Left lung (tissue), 4 donors: ENCODE measurements at regions not wholly inside any gene's neighbourhood (a gene's known extent, or its start where the extent isn't known, plus 50 kb on each side); places are given as distances from the start of the nearest gene placed in this dataset.
"Not testable (repeated sequence)": the region's sequence is repeated elsewhere in the genome, so short reads cannot be mapped to it uniquely, and the experiment has no call there.

Experiments
- ATAC-seq: fragments of 200-7000 bp; cut with Tn5 transposase; one replicate; pipeline ENCODE4 v1.9.1; 2020; ENCODE audit warnings: moderate library complexity
- DNase-seq, 4 donors: peaks; one replicate each; pipeline ENCODE4 v3.0.0-alpha.2; 2013 to 2020
- H3K27ac ChIP-seq, 2 donors: fragments of 200-600 bp; sonication (generic) in 1 of 2; one replicate each; pipeline versions ENCODE4 v1.5.0 to v1.8.0; 2020 to 2021
- H3K27me3 ChIP-seq, 2 donors: fragments of 200-600 bp; sonication (generic) in 1 of 2; one replicate each; pipeline versions ENCODE4 v1.5.0 to v1.8.0; 2020 to 2021
- H3K36me3 ChIP-seq, 2 donors: fragments of 200-600 bp; sonication (generic) in 1 of 2; one replicate each; pipeline versions ENCODE4 v1.5.0 to v1.8.0; 2020 to 2021
- H3K4me1 ChIP-seq, 2 donors: fragments of 200-600 bp; one replicate each; pipeline ENCODE4 v1.8.0; 2021
- H3K4me3 ChIP-seq, 2 donors: fragments of 200-600 bp; sonication (generic) in 1 of 2; one replicate each; pipeline versions ENCODE4 v1.5.0 to v1.8.0; 2020 to 2021; ENCODE audit warnings: mild to moderate bottlenecking in 1 of 2
- H3K9me3 ChIP-seq, 2 donors: fragments of 200-600 bp; sonication (generic) in 1 of 2; one replicate each; pipeline versions ENCODE4 v1.5.0 to v1.8.0; 2020 to 2021
- intact Hi-C, 2 donors: fragments of 100-400 bp; cut with DNase I; formaldehyde crosslinking; loops; one replicate each; pipeline versions ENCODE4 v1.11.2 to v1.14.2; 2022
- TF ChIP-seq, protein P1 (sequence below), 2 donors: fragments of 200-600 bp; sonication (generic) in 1 of 2; IDR thresholded peaks; one replicate each; pipeline versions ENCODE4 v1.5.0 to v1.8.0; 2021; ENCODE audit warnings: antibody characterized with exemption in 2 of 2
- donor health status: DM: no; HTN: yes; CAD: no.
- donor health status: DM: no; HTN: no; CAD: no.

DNA sequence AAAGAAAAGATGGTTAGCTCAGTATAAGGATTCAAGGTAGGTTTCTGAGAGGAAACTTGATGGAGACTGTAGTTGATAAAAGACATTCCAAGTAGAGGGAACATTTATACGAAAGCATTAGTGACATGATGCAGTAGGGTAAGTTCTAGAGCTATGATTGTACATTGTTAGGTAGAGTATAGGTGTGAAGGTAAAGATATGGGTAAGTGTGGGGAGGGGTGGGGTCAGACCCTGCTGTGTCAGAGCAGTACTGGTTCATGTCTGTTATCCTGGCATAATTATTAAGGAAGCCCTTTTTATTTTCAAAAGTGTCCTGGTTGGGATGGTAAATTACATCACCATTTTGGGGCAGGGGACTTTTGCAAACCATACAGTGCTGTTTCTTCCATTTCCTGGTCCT is 635.8 kb downstream of the COL12A1 start:
- TF ChIP-seq, protein P1, sequence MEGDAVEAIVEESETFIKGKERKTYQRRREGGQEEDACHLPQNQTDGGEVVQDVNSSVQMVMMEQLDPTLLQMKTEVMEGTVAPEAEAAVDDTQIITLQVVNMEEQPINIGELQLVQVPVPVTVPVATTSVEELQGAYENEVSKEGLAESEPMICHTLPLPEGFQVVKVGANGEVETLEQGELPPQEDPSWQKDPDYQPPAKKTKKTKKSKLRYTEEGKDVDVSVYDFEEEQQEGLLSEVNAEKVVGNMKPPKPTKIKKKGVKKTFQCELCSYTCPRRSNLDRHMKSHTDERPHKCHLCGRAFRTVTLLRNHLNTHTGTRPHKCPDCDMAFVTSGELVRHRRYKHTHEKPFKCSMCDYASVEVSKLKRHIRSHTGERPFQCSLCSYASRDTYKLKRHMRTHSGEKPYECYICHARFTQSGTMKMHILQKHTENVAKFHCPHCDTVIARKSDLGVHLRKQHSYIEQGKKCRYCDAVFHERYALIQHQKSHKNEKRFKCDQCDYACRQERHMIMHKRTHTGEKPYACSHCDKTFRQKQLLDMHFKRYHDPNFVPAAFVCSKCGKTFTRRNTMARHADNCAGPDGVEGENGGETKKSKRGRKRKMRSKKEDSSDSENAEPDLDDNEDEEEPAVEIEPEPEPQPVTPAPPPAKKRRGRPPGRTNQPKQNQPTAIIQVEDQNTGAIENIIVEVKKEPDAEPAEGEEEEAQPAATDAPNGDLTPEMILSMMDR (IDR thresholded peaks at IDR 0.05), result no peak
- Histone ChIP-seq H3K9me3 (no peaks in the 10 kb centered on the region), H3K4me1 (no peaks in the 10 kb centered on the region), H3K27ac (no peak overlapping the region), H3K36me3 (no peaks in the 10 kb centered on the region), H3K4me3 (no peak overlapping the region), H3K27me3 (no peaks in the 10 kb centered on the region)
- intact Hi-C loops, result no loop called here
- ATAC-seq (no peak), DNase-seq (no peak)

DNA sequence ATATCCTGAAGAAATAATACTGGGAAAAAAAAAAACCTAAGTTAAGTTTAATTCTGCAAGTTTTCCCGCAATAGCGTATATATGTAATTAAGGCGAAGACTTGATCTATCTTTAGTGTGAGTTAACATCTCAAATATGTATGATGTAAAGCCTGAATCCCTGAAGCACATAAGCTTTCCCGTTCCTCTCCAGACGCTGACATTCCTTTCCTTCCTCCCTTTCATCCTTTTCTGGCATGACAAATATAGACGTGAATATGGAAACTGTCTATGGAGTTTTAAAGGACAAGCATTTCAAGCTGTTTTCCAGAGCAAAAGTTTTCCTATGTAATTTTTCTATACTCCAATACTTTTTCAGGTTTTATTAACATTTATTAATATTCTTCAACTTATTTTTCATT is 637.0 kb downstream of the COL12A1 start:
- H3K27ac ChIP-seq, result no peak overlapping the region
- no peaks in the 10 kb centered on the region for H3K9me3 ChIP-seq
- DNase-seq (no peak), ATAC-seq (no peak)
- no peaks in the 10 kb centered on the region for H3K27me3 ChIP-seq
- intact Hi-C loops, result no loop called here
- no peaks in the 10 kb centered on the region for H3K36me3 ChIP-seq
- TF ChIP-seq, protein P1 (IDR thresholded peaks at IDR 0.05), result no peak
- H3K4me3 ChIP-seq, result no peak overlapping the region
- no peaks in the 10 kb centered on the region for H3K4me1 ChIP-seq

DNA sequence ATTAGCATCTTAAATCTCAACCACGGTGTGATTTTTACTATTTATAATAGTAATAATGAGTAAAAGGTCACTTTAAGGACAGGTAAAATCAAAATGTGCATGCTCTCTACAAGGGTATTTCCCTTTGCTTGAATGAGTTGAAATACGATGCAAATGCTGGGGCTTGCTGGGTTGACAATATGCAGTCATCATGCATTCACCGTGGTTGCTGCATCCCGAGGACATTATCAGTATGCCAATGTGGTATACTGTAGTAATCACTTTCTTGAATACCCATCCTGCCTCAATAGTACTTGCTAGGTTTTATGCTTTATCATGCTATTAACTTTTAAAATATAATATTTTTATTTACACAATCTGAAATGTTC is 637.9 kb downstream of the COL12A1 start:
- H3K27ac ChIP-seq, DNase-seq, ATAC-seq, H3K4me3 ChIP-seq, H3K36me3 ChIP-seq, H3K9me3 ChIP-seq, intact Hi-C loops, H3K27me3 ChIP-seq, H3K4me1 ChIP-seq: not testable (repeated sequence)

DNA sequence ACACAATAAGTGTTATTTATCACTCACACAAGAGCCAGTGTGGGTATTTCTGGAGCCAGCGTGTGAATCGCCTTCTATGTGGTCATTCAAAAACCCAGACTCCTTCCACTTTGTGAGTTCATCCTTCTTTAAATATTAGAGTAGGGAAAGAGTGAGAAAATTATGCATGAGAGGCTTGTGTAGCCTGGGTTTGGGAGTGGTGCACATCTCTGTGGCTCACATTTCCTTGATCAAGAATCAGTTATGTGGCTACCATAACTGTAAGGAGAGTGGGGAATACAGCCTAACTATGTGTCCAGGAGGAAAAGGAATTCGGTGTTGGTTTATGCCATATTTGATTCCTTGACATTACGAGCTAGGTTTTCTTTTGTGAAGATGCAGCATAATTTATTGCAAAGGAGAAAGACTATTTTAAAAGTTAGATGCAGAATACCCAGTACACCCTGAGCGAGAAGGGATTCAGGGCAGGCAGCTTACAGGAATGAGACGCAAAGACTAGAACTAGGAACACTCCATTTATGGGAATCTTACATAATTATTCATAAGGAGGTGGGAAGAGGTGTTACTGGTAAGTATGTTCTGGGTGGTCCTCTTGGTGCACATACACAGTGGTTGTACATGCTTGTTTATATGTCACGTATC is 638.5 kb downstream of the COL12A1 start:
- no peak for ATAC-seq

DNA sequence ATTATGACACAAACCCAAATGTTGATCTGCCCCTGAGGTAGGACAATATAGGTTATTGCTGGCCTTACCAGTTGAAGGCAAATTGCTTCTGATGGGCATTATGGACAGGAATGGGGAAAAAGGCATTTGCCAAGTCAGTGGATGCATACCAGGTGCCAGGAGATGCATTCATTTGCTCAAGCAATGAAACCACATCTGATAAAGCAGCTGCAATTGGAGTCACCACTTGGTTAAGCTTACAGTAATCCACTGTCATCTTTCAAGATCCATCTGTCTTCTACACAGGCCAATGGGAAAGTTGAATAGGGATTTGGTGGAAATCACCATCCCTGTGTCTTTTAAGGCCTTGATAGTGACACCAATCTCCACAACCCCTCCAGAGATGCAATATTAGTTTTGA is 648.6 kb downstream of the COL12A1 start:
- DNase-seq (no peak), ATAC-seq (no peak)
- intact Hi-C loops, result no loop called here
- H3K4me1 ChIP-seq, result no peaks in the 10 kb centered on the region
- TF ChIP-seq, protein P1 (IDR thresholded peaks at IDR 0.05), result no peak
- H3K4me3 ChIP-seq, result no peak overlapping the region
- no peak overlapping the region for H3K27ac ChIP-seq
- H3K27me3 ChIP-seq, result no peaks in the 10 kb centered on the region
- peaks cover 0 to 5% of the 10 kb centered on the region in 2 donors for H3K9me3 ChIP-seq
- no peaks in the 10 kb centered on the region for H3K36me3 ChIP-seq

More for the DNA sequence above, 638.5 kb downstream of the COL12A1 start:
- Histone ChIP-seq H3K4me1 (no peaks in the 10 kb centered on the region), H3K27me3 (no peaks in the 10 kb centered on the region), H3K4me3 (no peak overlapping the region), H3K9me3 (no peaks in the 10 kb centered on the region), H3K36me3 (no peaks in the 10 kb centered on the region), H3K27ac (no peak overlapping the region)
- intact Hi-C loops, result no loop called here
- TF ChIP-seq, protein P1 (IDR thresholded peaks at IDR 0.05), result no peak
- DNase-seq, result no peak

DNA sequence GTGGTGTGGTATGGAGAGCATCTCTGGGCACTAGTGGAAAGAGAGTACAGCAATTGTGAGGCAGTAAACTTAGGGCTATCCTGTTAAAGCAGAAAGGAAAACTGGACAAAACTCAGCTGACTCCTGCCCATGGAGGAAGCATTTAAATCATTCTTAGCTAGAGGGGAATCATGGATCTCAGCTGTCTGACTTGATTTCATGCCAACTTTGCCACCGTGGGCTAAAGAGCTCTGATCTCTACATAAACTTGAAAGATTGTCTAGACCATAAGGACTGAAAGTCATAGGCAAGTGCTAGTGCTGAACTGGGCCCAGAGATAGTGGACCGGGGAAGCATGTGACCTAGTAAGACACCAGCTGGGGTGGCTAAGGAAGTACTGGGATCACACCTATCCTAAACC is 651.8 kb downstream of the COL12A1 start:
- ATAC-seq (no peak), DNase-seq (no peak)
- H3K4me1 ChIP-seq, result no peaks in the 10 kb centered on the region
- no peak overlapping the region for H3K4me3 ChIP-seq
- H3K36me3 ChIP-seq, result no peaks in the 10 kb centered on the region
- TF ChIP-seq, protein P1 (IDR thresholded peaks at IDR 0.05), result no peak
- H3K27me3 ChIP-seq, result no peaks in the 10 kb centered on the region
- intact Hi-C loops, result no loop called here
- no peak overlapping the region for H3K27ac ChIP-seq
- peaks cover 0 to 5% of the 10 kb centered on the region in 2 donors for H3K9me3 ChIP-seq
